ENCODE measurements at regions not wholly inside any gene's neighbourhood (a gene's known extent, or its start where the extent isn't known, plus 50 kb on each side); places are given as distances from the start of the nearest gene placed in this dataset.

GRCh38 chr4:56240554-56241174 lies 146.6 kb downstream of the AASDH start:
- DNase-seq (ENCODE audit: low read depth), result no peak

- DNase-seq (ENCODE audit: low read depth), result no peak
Observed at GRCh38 chr4:56238251-56238650, 149.0 kb downstream of the AASDH start.

DNA sequence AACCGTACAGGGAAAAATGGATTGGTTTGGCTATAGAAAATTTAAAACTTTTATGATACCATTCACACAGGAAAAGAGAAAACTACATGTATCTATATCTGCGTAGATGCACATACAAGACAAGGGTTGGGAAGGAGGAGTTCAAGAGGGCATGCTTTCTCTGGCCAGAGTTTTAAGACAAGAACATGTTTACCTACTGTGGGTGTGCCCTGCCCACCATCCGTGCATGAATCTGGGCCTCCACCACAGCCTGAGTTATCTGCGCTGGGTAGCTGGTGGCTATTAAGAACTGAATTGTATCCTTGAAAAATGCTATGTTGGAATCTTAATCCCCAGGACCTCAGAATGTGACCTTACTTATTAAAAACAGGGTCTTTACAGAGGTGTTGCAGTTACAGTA lies 151.6 kb downstream of the AASDH start:
- DNase-seq (ENCODE audit: low read depth), result no peak

- no peak for DNase-seq (ENCODE audit: low read depth)
Observed at GRCh38 chr4:56235011-56235410, 152.3 kb downstream of the AASDH start.

- DNase-seq (ENCODE audit: low read depth), result no peak
Observed at GRCh38 chr4:56234098-56234497, 153.2 kb downstream of the AASDH start.

GRCh38 chr4:56231410-56231809 lies 155.9 kb downstream of the AASDH start:
- DNase-seq (ENCODE audit: low read depth), result no peak

DNA sequence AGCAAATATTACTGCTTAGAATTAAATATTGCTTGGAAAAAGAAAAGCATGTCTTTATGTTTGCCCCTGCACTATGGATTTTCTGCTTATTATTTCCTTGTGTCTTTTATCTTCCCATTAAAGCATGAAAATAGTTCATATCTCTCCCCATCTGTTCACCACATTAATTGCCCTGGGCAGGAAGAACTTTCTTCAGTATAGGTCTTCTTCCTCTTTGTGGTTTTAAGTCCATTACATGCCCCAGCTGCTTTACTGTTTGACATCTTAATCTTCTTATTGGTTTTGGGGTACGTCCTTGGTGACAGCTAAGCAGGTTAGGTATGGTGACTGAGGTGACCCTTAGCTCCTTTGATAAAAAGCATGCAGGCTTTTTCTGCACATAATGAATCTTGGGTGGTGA lies 157.3 kb downstream of the AASDH start:
- no peak for DNase-seq (ENCODE audit: low read depth)

DNA sequence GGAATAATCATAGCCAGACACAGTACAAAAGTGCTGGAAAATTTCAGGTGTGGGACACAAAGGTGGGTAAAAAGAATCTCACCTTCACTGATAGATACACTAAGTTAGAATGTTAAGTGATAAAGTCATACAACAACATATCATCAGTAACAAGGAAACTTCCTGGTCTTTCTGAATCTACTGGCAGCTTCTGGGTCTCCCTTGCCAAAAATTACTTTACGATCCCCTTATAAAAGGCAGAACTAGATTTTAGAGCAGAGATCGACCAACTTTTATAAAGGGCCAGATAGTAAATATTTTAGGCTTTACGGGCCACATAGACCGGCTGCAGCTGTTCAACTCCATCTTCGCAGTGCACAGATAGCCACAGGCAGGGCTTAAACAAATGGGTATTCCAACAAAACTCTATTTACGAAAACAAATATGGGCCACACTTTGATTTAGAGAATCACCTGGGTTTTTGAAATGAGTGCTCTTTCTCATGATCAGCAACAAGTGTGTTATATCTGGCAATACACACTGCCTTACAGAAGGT lies 159.9 kb downstream of the AASDH start:
- no peak for DNase-seq (ENCODE audit: low read depth)

GRCh38 chr4:56226579-56226978 lies 160.7 kb downstream of the AASDH start:
- DNase-seq (ENCODE audit: low read depth), result no peak

GRCh38 chr4:56224641-56225040 lies 162.7 kb downstream of the AASDH start:
- no peak for DNase-seq (ENCODE audit: low read depth)

DNA sequence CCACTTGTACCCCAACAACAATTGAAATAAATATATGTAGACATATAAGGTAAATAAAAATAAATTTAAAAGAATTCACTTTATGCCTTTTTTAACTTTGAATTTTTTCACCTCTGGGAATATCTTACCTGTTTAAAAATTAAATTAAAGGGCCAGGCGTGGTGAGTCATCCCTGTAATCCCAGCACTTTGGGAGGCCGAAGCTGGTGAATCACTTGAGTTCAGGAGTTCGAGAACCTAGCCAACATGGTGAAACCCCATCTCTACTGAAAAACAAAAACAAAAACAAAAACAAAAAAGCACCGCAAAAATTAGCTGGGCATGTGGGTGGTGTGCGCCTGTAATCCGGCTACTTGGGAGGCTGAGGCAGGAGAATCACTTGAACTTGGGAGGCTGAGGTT lies 164.8 kb downstream of the AASDH start:
- no peak for DNase-seq (ENCODE audit: low read depth)

DNA sequence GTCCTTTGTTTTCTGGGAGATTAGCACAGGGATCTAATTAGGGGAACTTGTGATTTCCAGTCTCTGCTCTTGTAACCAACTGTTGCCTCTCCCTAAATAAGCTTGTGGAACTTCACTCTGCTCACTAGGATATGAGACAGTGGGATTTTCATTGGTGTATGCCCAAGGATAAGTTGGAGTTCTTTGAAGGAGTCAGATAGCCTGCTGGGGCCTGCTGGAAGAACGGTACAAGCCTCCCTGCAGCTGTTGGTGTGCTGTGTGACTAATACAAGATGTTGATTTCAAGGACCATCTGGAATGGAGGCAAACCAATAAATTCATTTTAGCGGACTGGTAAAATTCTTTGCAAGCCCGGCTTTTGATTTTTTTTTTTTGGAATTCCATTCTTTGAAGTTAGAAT lies 167.0 kb downstream of the AASDH start:
- peak; percentile 26 for DNase-seq (ENCODE audit: low read depth)

DNA sequence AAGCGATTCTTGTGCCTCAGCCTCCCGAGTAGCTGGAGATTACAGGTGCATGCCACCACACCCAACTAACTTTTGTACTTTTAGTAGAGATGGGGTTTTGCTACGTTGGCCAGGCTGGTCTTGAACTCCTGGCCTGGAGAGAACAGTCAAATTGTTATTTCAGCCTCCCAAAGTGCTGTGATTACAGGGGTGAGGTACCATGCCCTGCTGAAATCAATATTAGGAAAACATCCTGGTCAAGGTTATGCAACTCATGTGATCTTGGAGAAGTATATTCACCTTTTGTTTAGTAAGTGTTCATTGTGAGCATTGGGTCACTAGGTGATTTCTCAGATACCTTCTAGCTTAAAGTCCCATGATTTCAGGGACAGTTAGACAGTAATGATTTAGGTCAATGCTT lies 167.8 kb downstream of the AASDH start:
- DNase-seq (ENCODE audit: low read depth), result no peak

- no peak for DNase-seq (ENCODE audit: low read depth)
Observed at GRCh38 chr4:56218230-56218895, 168.9 kb downstream of the AASDH start.

DNA sequence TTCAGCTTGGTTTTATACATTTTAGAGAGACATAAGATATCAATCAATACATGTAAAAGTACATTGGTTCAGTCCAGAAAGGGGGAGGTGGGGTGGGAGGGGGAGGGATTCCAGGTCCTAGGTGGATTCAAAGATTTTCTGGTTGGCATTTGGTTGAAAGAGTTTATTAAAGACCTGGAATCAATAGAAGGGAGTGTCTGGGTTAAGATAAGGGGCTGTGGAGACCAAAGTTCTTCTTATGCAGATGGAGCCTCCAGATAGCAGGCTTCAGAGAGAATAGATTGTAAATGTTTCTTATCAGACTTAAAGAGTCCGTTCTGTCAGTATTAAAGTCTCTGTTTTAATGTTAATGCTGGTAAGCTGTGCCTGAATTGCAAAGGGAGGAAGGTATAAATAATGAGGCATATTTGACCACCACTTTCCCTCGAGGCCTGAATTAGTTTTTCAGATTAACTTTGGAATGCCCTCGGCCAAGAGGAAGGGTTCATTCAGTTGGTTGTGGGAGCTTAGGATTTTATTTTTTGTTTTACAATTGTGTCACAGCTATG lies 169.9 kb downstream of the AASDH start:
- DNase-seq (ENCODE audit: low read depth), result no peak

DNA sequence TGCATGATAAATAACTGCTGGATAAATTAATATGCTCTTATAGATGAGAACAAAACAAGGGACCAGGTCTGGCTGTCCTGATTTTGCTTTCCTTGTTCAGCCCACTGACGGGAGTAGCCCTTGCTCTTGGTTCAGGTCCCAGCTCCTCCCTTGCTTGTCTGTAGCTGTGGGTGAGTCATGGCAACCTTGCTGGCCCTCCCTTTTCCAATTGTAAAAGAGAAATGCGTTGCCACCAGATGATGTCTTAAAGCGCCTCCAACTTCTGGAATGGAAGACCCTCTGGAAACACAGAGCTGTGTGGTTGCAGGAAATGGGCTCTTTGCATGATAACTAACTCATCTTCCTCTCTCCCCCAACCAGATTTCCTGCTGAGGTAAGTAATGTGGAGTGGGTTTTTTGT lies 171.4 kb downstream of the AASDH start:
- peak; percentile 22 for DNase-seq (ENCODE audit: low read depth)

DNA sequence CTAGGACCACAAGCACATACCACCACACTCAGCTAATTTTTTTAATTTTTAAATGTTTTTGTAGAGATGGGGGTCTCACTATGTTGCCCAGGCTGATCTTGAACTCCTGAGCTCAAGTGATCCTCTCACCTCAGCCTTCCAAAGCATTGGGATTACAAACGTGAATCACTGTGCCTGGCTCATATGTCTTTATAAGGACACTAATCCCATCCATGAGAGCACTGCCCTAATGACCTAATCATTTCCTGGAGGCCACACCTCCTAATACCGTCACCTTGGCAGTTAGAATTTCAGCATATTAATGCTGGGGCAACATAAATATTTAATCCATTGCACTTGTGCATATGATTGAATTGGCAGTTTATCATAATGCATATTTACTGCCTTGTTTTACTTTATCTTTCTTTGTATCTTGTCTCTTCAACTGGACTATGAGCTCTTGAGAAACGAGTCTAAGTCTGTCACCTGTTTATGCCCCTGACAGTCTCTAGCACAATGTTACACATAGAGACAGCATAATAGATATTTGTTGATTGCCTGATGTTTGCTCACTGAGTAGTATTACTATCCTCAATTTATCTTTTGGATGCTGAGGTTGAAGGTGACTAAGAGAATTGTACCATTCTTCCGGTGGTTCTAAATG lies 172.0 kb downstream of the AASDH start:
- no peak for DNase-seq (ENCODE audit: low read depth)

DNA sequence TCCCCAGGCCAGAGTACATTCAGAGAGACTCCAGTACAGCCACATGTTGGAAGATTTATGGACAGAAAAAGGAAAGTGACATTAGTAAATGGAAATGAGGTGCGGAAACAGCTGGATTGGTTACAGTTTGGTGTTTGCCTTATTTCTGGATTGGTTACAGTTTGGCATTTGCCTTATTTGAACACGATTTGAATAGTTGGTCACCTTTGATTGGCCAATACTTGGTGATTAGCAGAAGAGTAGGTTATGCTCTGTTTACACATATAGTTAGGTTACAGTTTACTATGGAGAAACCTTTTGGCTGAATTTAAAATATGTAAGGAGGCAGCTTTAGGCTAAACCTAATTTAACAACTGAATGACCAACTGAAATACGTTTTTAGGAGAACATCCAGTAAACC lies 173.7 kb downstream of the AASDH start:
- DNase-seq (ENCODE audit: low read depth), result no peak

GRCh38 chr4:56212774-56213173 lies 174.5 kb downstream of the AASDH start:
- no peak for DNase-seq (ENCODE audit: low read depth)

DNA sequence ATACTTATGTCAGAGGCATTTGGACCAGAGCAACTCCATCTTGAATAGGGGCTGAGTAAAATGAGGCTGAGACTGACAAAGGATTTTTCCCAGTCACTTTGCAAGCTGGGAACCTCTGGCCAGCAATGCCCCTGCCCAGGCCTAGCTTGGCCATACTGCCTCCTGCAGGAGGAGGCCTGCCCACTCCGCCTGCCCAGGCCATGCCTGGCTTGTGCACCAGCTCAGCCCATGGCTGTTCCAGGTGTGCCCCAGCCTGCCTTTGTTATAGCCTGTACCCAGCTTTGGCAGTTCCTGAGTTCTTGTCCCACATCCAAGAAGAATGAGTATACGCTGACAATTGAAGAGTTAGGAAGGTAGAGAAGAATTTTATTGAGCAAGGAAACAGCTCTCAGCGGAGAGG lies 176.1 kb downstream of the AASDH start:
- DNase-seq (ENCODE audit: low read depth), result no peak

DNA sequence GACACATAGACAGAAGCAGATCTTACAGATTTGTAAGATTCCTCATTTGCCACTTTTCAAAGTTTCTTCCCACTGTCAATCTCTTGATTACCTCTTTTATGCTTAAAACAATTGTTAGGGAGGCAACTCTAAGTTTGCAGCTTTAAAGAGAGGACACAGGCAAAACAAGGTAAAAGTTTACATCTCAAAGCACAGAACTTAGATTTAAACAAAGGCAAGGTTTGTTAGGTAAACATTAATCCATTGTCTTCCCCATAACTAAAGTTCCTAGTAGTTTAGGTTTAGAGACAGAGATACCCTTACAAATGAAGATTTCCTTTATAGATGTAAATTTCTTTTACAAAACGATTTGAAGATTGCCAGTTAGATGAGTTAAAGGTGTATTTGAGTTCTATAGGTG lies 176.9 kb downstream of the AASDH start:
- DNase-seq (ENCODE audit: low read depth), result no peak

- DNase-seq (ENCODE audit: low read depth), result no peak
Observed at GRCh38 chr4:56209767-56210166, 177.5 kb downstream of the AASDH start.

DNA sequence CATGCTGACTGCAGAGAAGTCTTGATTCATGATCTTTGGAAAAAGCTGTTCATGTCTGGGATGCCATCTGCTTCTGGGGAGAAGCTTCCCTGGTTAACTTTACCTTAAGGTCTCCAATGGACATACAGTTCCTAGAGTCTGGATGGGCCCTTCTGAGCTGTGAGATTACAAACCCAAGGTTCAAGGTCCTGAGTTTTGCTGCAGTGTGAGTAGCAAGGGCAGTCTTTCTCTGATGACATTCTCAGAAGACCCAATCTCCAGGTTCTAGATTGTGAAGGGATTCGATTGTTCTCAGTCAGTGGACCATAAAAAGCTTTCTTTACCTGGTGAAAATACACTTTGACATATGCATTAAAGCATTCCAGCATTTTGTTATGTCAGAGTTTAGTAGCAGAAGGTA lies 179.2 kb downstream of the AASDH start:
- no peak for DNase-seq (ENCODE audit: low read depth)

Measured in non-pigmented ciliary epithelial cell (primary cell).